Endodermal cell (in vitro differentiated cells): ENCODE measurements at regions not wholly inside any gene's neighbourhood (a gene's known extent, or its start where the extent isn't known, plus 50 kb on each side); places are given as distances from the start of the nearest gene placed in this dataset.

Source experiments
- DNase-seq: peaks from one replicate; pipeline ENCODE4 v3.0.0-alpha.2; 2017
- H3K27ac ChIP-seq: 2 replicates; pipeline ENCODE4 v1.5.1; 2013; ENCODE audit warnings: mild to moderate bottlenecking, low read depth, low read length, moderate library complexity
- H3K27me3 ChIP-seq: 2 replicates; pipeline ENCODE4 v1.6.1; 2013; ENCODE audit warnings: mild to moderate bottlenecking, low read length, moderate library complexity; ENCODE audit not compliant: insufficient read depth, control insufficient read depth, poor library complexity, severe bottlenecking
- H3K36me3 ChIP-seq: 2 replicates; pipeline ENCODE4 v1.7.0; 2013; ENCODE audit warnings: mild to moderate bottlenecking, low read length, moderate library complexity; ENCODE audit not compliant: control insufficient read depth, insufficient read depth
- H3K4me1 ChIP-seq: one replicate; pipeline ENCODE4 v1.7.0; 2013; ENCODE audit warnings: low read length; ENCODE audit not compliant: control insufficient read depth, insufficient read depth
- H3K4me3 ChIP-seq: 2 replicates; pipeline ENCODE4 v1.5.1; 2013; ENCODE audit warnings: mild to moderate bottlenecking, low read length, moderate library complexity
- H3K9ac ChIP-seq: 2 replicates; pipeline ENCODE4 v1.6.1; 2013; ENCODE audit warnings: mild to moderate bottlenecking, low read length, moderate library complexity; ENCODE audit not compliant: poor library complexity, severe bottlenecking; ENCODE audit errors: extremely low read depth
- H3K9me3 ChIP-seq: 2 replicates; pipeline ENCODE4 v1.6.1; 2013; ENCODE audit warnings: mild to moderate bottlenecking, low read length, moderate library complexity; ENCODE audit not compliant: control insufficient read depth
- H3K27ac Mint-ChIP-seq: 2 replicates; pipeline ENCODE4 v1.8.0; 2020; ENCODE audit warnings: mixed read lengths
- H3K27me3 Mint-ChIP-seq: 2 replicates; pipeline ENCODE4 v1.8.0; 2021; ENCODE audit warnings: mild to moderate bottlenecking, mixed read lengths; ENCODE audit not compliant: insufficient read depth
- H3K36me3 Mint-ChIP-seq: 2 replicates; pipeline ENCODE4 v1.8.0; 2020; ENCODE audit warnings: low read depth, mixed read lengths
- H3K4me1 Mint-ChIP-seq: 2 replicates; pipeline ENCODE4 v1.8.0; 2020; ENCODE audit warnings: mixed read lengths
- H3K4me3 Mint-ChIP-seq: 2 replicates; pipeline ENCODE4 v1.8.0; 2020; ENCODE audit warnings: mild to moderate bottlenecking, moderate library complexity, mixed read lengths
- H3K9me3 Mint-ChIP-seq: 2 replicates; pipeline ENCODE4 v1.8.0; 2020; ENCODE audit warnings: mild to moderate bottlenecking, mixed read lengths
- WGBS, 2 experiments: methylation state at CpG; one replicate each; pipeline versions ENCODE4 v1.1.5 to v1.1.7; 2013; ENCODE audit warnings: missing lambda C conversion rate in 2 of 2, mixed read lengths in 1 of 2; ENCODE audit not compliant: insufficient coverage in 1 of 2, insufficient read length in 1 of 2; 5-methylcytosine and 5-hydroxymethylcytosine counted together
- TF ChIP-seq, protein P1 (sequence below): fragments of 200-600 bp; sonication (generic); conservative IDR thresholded peaks from 2 replicates; pipeline ENCODE4 v1.5.0; 2021; ENCODE audit warnings: antibody characterized with exemption, mild to moderate bottlenecking

DNA sequence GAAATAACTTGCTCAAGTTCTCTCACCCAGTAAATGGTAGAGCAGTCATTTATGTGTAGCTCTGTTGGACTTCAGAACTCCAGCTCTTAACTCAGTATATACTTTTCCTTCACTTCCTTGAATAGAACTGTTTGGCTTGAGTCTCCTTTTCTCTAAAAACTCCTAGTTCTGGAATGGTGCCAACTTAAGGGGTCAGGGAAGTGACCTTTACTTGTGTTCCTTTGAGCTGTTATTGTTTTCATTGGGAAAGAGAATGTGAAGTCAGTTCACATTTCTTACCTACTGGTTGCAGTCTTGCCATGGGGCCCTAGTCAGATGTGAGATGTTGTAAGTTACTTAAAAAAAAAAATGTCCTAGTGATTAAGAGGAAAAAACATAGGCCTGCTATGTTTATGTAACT is 77.0 kb upstream of the MACF1 start:
- no peaks in the 10 kb centered on the region for H3K27me3 ChIP-seq
- Mint-ChIP-seq H3K9me3 (no peaks in the 10 kb centered on the region), H3K36me3 (peaks cover 10% of the 10 kb centered on the region), H3K4me1 (peaks cover 23% of the 10 kb centered on the region), H3K27ac (no peak overlapping the region), H3K27me3 (no peaks in the 10 kb centered on the region), H3K4me3 (no peak overlapping the region)
- DNase-seq, result no peak
- no peaks in the 10 kb centered on the region for H3K9me3 ChIP-seq
- no peaks in the 10 kb centered on the region for H3K4me1 ChIP-seq
- peak overlapping the region; percentile 66 for H3K27ac ChIP-seq
- no peak overlapping the region for H3K4me3 ChIP-seq
- TF ChIP-seq, protein P1, sequence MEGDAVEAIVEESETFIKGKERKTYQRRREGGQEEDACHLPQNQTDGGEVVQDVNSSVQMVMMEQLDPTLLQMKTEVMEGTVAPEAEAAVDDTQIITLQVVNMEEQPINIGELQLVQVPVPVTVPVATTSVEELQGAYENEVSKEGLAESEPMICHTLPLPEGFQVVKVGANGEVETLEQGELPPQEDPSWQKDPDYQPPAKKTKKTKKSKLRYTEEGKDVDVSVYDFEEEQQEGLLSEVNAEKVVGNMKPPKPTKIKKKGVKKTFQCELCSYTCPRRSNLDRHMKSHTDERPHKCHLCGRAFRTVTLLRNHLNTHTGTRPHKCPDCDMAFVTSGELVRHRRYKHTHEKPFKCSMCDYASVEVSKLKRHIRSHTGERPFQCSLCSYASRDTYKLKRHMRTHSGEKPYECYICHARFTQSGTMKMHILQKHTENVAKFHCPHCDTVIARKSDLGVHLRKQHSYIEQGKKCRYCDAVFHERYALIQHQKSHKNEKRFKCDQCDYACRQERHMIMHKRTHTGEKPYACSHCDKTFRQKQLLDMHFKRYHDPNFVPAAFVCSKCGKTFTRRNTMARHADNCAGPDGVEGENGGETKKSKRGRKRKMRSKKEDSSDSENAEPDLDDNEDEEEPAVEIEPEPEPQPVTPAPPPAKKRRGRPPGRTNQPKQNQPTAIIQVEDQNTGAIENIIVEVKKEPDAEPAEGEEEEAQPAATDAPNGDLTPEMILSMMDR, result no peak
- H3K9ac ChIP-seq, result no peak overlapping the region
- H3K36me3 ChIP-seq, result no peaks in the 10 kb centered on the region

DNA sequence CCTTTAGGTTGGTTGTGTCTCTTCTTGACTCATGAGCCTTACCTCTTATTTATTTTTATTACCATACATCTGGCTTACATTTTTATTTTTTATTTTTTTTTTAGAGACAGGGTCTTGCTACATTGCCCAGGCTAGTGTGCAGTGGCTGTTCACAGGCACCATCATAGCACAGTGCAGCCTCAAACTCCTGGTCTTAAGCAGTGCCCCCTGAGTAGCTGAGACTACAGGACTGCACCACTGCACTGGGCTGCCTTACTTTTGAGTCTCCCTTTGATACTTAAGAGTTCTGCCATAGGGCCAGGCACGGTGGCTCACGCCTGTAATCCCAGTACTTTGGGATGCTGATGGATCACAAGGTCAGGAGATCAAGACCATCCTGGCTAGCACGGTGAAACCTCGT is 76.4 kb upstream of the MACF1 start:
- peaks cover 8% of the 10 kb centered on the region for H3K36me3 Mint-ChIP-seq
- no peak for DNase-seq
- H3K4me1 Mint-ChIP-seq, result peaks cover 29% of the 10 kb centered on the region
- H3K4me3 Mint-ChIP-seq, result no peak overlapping the region
- Histone ChIP-seq H3K4me3 (no peak overlapping the region), H3K27ac (no peak overlapping the region), H3K9ac (no peak overlapping the region), H3K4me1 (peaks cover 4% of the 10 kb centered on the region), H3K27me3 (no peaks in the 10 kb centered on the region), H3K9me3 (no peaks in the 10 kb centered on the region), H3K36me3 (no peaks in the 10 kb centered on the region)
- no peaks in the 10 kb centered on the region for H3K27me3 Mint-ChIP-seq
- TF ChIP-seq, protein P1, result no peak
- H3K27ac Mint-ChIP-seq, result no peak overlapping the region
- 53 to 62% methylated on average over 3 to 4 of the region's 4 CpGs for whole genome bisulfite sequencing, 2 experiments
- no peaks in the 10 kb centered on the region for H3K9me3 Mint-ChIP-seq

DNA sequence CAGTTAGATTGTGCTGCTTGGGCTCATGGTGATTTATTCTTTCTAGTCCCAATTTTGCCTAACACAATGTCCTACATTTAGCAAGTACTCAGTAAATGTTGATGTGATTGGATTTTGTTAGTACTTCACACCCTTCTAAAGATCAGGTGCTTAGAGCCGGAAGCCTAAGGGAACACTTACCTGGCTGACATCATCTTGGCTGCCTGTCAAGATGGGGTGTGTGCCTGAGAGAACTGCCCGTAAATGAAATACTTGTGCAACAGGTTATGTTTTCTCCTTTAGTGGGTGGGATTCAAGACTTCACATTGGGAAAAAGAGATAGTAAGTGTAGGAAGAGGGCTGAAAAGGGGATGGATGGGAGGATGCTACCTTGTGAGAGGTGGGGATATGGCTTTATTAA is 75.5 kb upstream of the MACF1 start:
- Histone ChIP-seq H3K27ac (no peak overlapping the region), H3K4me3 (no peak overlapping the region), H3K9me3 (no peaks in the 10 kb centered on the region), H3K27me3 (no peaks in the 10 kb centered on the region), H3K4me1 (peaks cover 4% of the 10 kb centered on the region), H3K36me3 (no peaks in the 10 kb centered on the region), H3K9ac (no peak overlapping the region)
- H3K4me3 Mint-ChIP-seq, result no peak overlapping the region
- no peaks in the 10 kb centered on the region for H3K9me3 Mint-ChIP-seq
- TF ChIP-seq, protein P1, result no peak
- no peak for DNase-seq
- no peak overlapping the region for H3K27ac Mint-ChIP-seq
- no peaks in the 10 kb centered on the region for H3K27me3 Mint-ChIP-seq
- peaks cover 32% of the 10 kb centered on the region for H3K4me1 Mint-ChIP-seq
- 100% methylated on average over 1 to 2 of the region's 2 CpGs for whole genome bisulfite sequencing, 2 experiments
- H3K36me3 Mint-ChIP-seq, result peaks cover 8% of the 10 kb centered on the region
